IMR-90 (cell line): ENCODE measurements at regions not wholly inside any gene's neighbourhood (a gene's known extent, or its start where the extent isn't known, plus 50 kb on each side); places are given as distances from the start of the nearest gene placed in this dataset.
A peak's percentile ranks its signal among the peaks of the same experiment; 100 is the strongest.

Experiments used
- ATAC-seq: fragments of 200-7000 bp; cut with Tn5 transposase; 2 replicates; pipeline ENCODE4 v1.9.1; 2020; ENCODE audit warnings: low read depth, mild to moderate bottlenecking, moderate library complexity
- BruUV-seq: library from RNA; stranded (reverse); fragments of 400-500 nt; replicated peaks from 2 replicates; lab custom pipeline; 2021; lab: Mats Ljungman, UMichigan
- CTCF ChIA-PET: fragments of 300-600 bp; formaldehyde crosslinking; extraction: SDS; loops from one replicate; lab custom pipeline; 2021; ENCODE audit warnings: antibody characterized with exemption; lab: Yijun Ruan, JAX
- POLR2A ChIA-PET: fragments of 300-600 bp; sonication (Branson Sonifier 250); formaldehyde crosslinking; loops from one replicate; lab custom pipeline; 2022; ENCODE audit warnings: antibody characterized with exemption; ENCODE audit not compliant: unreplicated experiment; lab: Charles Lee
- DNase-seq: peaks from one replicate; pipeline ENCODE4 v3.0.0; 2013
- H2AFZ ChIP-seq: replicated peaks from 2 replicates; pipeline ENCODE3; 2013; ENCODE audit warnings: low read length, mild to moderate bottlenecking; ENCODE audit not compliant: poor library complexity
- H2AK5ac ChIP-seq: 2 replicates; pipeline ENCODE4 v1.6.1; 2013; ENCODE audit warnings: low read depth, low read length, inconsistent platforms
- H2AK9ac ChIP-seq: replicated peaks from 2 replicates; pipeline ENCODE3; 2013; ENCODE audit warnings: mild to moderate bottlenecking, low read depth, low read length, moderate library complexity; ENCODE audit not compliant: poor library complexity
- H2BK120ac ChIP-seq: 2 replicates; pipeline ENCODE4 v1.6.1; 2013; ENCODE audit warnings: low read depth, low read length, inconsistent platforms
- H2BK15ac ChIP-seq: 3 replicates; pipeline ENCODE4 v1.6.1; 2013; ENCODE audit warnings: low read depth, low read length, inconsistent platforms
- H2BK20ac ChIP-seq: 2 replicates; pipeline ENCODE4 v1.6.1; 2013; ENCODE audit warnings: low read depth, mild to moderate bottlenecking, inconsistent platforms, low read length, moderate library complexity
- H2BK5ac ChIP-seq: 2 replicates; pipeline ENCODE4 v1.6.1; 2013; ENCODE audit warnings: mild to moderate bottlenecking, low read depth, low read length, inconsistent platforms; ENCODE audit not compliant: poor library complexity, severe bottlenecking
- H3K14ac ChIP-seq: replicated peaks from 2 replicates; pipeline ENCODE4 v1.6.1; 2013; ENCODE audit warnings: low read depth, low read length, inconsistent platforms
- H3K18ac ChIP-seq: 2 replicates; pipeline ENCODE4 v1.6.1; 2013; ENCODE audit warnings: low read depth, low read length, control low read depth
- H3K23ac ChIP-seq: 2 replicates; pipeline ENCODE4 v1.6.1; 2013; ENCODE audit warnings: low read depth, low read length, inconsistent platforms
- H3K27ac ChIP-seq: 2 replicates; pipeline ENCODE4 v1.5.1; 2013; ENCODE audit warnings: mild to moderate bottlenecking, control low read depth, low read length; ENCODE audit not compliant: insufficient read depth
- H3K27me3 ChIP-seq: 2 replicates; pipeline ENCODE4 v1.6.1; 2013; ENCODE audit warnings: low read length; ENCODE audit not compliant: control insufficient read depth, insufficient read depth
- H3K36me3 ChIP-seq: 2 replicates; pipeline ENCODE4 v1.6.1; 2013; ENCODE audit warnings: low read length, mixed read lengths; ENCODE audit not compliant: control insufficient read depth, insufficient read depth
- H3K4ac ChIP-seq: 2 replicates; pipeline ENCODE4 v1.6.1; 2013; ENCODE audit warnings: low read depth, low read length, inconsistent platforms
- H3K4me1 ChIP-seq: 2 replicates; pipeline ENCODE4 v1.6.1; 2013; ENCODE audit warnings: low read length, mixed read lengths; ENCODE audit not compliant: control insufficient read depth, insufficient read depth
- H3K4me2 ChIP-seq: 2 replicates; pipeline ENCODE4 v1.6.1; 2013; ENCODE audit warnings: low read depth, mild to moderate bottlenecking, control low read depth, low read length, moderate library complexity
- H3K4me3 ChIP-seq: 2 replicates; pipeline ENCODE4 v1.5.1; 2013; ENCODE audit warnings: low read depth, mild to moderate bottlenecking, control low read depth, low read length, moderate library complexity; ENCODE audit not compliant: insufficient read depth
- H3K56ac ChIP-seq: 2 replicates; pipeline ENCODE4 v1.6.1; 2013; ENCODE audit warnings: low read length, inconsistent platforms; ENCODE audit not compliant: insufficient read depth; ENCODE audit errors: extremely low read depth
- H3K79me1 ChIP-seq, 2 experiments: 2 replicates each; pipeline ENCODE4 v1.6.1; 2013; ENCODE audit warnings: low read length in 2 of 2, inconsistent platforms in 1 of 2, low read depth in 1 of 2
- H3K9ac ChIP-seq: 2 replicates; pipeline ENCODE4 v1.6.1; 2013; ENCODE audit warnings: low read depth, low read length, control low read depth
- H3K9me1 ChIP-seq: 2 replicates; pipeline ENCODE4 v1.6.1; 2013; ENCODE audit warnings: low read length, inconsistent platforms; ENCODE audit not compliant: insufficient read depth
- H3K9me3 ChIP-seq: 2 replicates; pipeline ENCODE4 v1.6.1; 2013; ENCODE audit warnings: low read length; ENCODE audit not compliant: control insufficient read depth, insufficient read depth
- H4K20me1 ChIP-seq: 2 replicates; pipeline ENCODE4 v1.6.1; 2013; ENCODE audit warnings: low read length, inconsistent platforms; ENCODE audit not compliant: insufficient read depth
- H4K5ac ChIP-seq: 2 replicates; pipeline ENCODE4 v1.6.1; 2013; ENCODE audit warnings: mild to moderate bottlenecking, low read depth, low read length, control low read depth
- H4K8ac ChIP-seq, 2 experiments: 2 replicates each; pipeline ENCODE4 v1.6.1; 2013; ENCODE audit warnings: low read depth in 2 of 2, low read length in 2 of 2, control low read depth in 1 of 2, inconsistent platforms in 1 of 2
- H4K91ac ChIP-seq: 2 replicates; pipeline ENCODE4 v1.6.1; 2013; ENCODE audit warnings: low read depth, low read length, inconsistent platforms; ENCODE audit not compliant: insufficient read depth
- CHD1 ChIP-seq: IDR thresholded peaks from 2 replicates; pipeline ENCODE4 v1.6.1; 2012; ENCODE audit warnings: low read depth, low read length, improper control_type of control experiment
- RCOR1 ChIP-seq: IDR thresholded peaks from 2 replicates; pipeline ENCODE4 v1.6.1; 2012; ENCODE audit warnings: mild to moderate bottlenecking, low read length, improper control_type of control experiment; ENCODE audit not compliant: insufficient replicate concordance
- WGBS, 2 experiments: methylation state at CpG; one replicate each; pipeline versions ENCODE4 v1.1.5 to v1.1.7; 2013; ENCODE audit warnings: missing lambda C conversion rate in 2 of 2; ENCODE audit not compliant: insufficient read length in 1 of 2; ENCODE audit errors: extremely low coverage in 2 of 2; 5-methylcytosine and 5-hydroxymethylcytosine counted together
- dilution Hi-C: fragments of 300-500 bp; cut with HindIII; formaldehyde crosslinking; loops from one replicate; pipeline ENCODE4 v1.14.3; 2018; ENCODE audit warnings: low sequenced_read_pairs; ENCODE audit not compliant: unreplicated experiment
- in situ Hi-C: fragments of 300-500 bp; cut with MboI; formaldehyde crosslinking; loops from 3 replicates; pipeline ENCODE4 v1.14.3; 2019; ENCODE audit warnings: low sequenced_read_pairs, inconsistent platforms, mixed read lengths
- intact Hi-C: fragments of 100-400 bp; cut with micrococcal nuclease; formaldehyde crosslinking; loops from 2 replicates; pipeline ENCODE4 v1.10.0; 2022

DNA sequence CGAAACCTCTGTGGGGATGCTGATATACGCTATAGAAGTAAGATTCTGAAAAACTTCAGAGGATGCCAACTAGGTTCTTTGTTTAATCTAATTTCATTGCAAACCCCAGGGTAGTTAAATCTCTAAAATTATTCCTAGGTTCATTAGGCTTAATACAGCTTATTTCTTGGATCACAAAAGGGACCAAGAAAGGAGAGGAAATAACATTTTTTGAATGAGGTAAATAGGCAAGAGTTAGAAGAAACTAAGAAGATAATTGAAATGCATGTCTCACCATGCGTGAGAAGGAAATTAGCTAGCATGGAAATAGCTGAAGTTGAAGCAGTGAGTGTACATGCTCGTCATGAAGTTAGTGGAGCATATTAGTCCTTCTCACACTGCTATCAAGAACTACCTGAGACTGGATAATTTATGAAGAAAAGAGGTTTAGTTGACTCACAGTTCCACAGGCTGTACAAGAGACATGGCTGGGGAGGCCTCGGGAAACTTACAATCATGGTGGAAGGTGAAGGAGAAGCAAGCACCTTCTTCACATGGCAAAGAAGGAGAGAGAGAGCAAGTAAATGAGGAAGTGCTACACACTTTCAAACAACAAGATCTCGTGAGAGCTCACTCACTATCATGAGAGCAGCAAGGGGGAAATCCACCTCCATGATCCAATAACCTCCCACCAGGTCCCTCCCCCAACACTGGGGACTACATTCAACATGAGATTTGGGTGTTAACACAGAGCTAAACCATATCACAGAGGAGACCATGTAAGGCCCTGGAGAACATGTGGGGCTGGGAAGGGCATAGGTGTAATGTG is 125.1 kb upstream of the OSMR start:
- dilution Hi-C loops, result no loop called here
- Histone ChIP-seq H3K56ac (no peak overlapping the region), H3K79me1 (no peaks in the 10 kb centered on the region), H3K36me3 (no peaks in the 10 kb centered on the region), H2BK5ac (no peak overlapping the region), H2BK20ac (peak overlapping the region; percentile 28; the same call in 1 of the 2 replicates), H3K9ac (no peak overlapping the region), H3K4me3 (no peak overlapping the region), H2AK5ac (peak overlapping the region; percentile 3; the same call in 1 of the 2 replicates), H3K4me1 (peaks cover 17% of the 10 kb centered on the region), H3K4me2 (no peak overlapping the region), H2AK9ac (no peak overlapping the region), H3K18ac (0 out of 2 replicates have a peak overlapping the region, but pooled peaks have one; percentile 4), H2BK15ac (no peak overlapping the region), H3K9me3 (no peaks in the 10 kb centered on the region), H4K91ac (no peak overlapping the region), H3K27ac (no peak overlapping the region), H3K4ac (peak overlapping the region; percentile 17; the same call in 1 of the 2 replicates), H2AFZ (no peak overlapping the region), H4K5ac (no peak overlapping the region), H4K8ac (no peak overlapping the region), H3K23ac (no peak overlapping the region), H3K9me1 (no peaks in the 10 kb centered on the region), H3K27me3 (no peaks in the 10 kb centered on the region), H3K14ac (no peak overlapping the region; the same call in 1 of the 2 replicates), H2BK120ac (0 out of 2 replicates have a peak overlapping the region, but pooled peaks have one; percentile 4), H4K20me1 (no peaks in the 10 kb centered on the region)
- DNase-seq (no peak), ATAC-seq (no peak)
- no CpG with 5 or more reads among the region's 6 CpGs for WGBS, 2 experiments
- ChIA-PET POLR2A (no interaction called here), CTCF (no interaction called here)
- intact Hi-C loops, result loop anchor here (5.0 kb wide), 2 partner anchors 87 to 113 kb away; no protein-coding TSS in a partner anchor
- in situ Hi-C loops, result no loop called here
- TF ChIP-seq RCOR1, result no peak
- no peak for TF ChIP-seq CHD1
- BruUV-seq, result no TSS peak
